NCI-H128 (cell line): ENCODE measurements at regions not wholly inside any gene's neighbourhood (a gene's known extent, or its start where the extent isn't known, plus 50 kb on each side); places are given as distances from the start of the nearest gene placed in this dataset.

ENCODE experiments used
- DNase-seq: peaks from one replicate; lab custom pipeline; 2025; ENCODE audit not compliant: unreplicated experiment; lab: John Stamatoyannopoulos, UW

GRCh38 chr2:217631115-217631514 lies 371.7 kb downstream of the TNS1 start:
- no peak for DNase-seq

- DNase-seq, result no peak
These were observed 373.4 kb downstream of the TNS1 start for GRCh38 chr2:217629347-217629746.

- DNase-seq, result no peak
These were observed 374.7 kb downstream of the TNS1 start for GRCh38 chr2:217628061-217628460.

- DNase-seq, result no peak
These were observed 375.9 kb downstream of the TNS1 start for GRCh38 chr2:217626926-217627325.

DNA sequence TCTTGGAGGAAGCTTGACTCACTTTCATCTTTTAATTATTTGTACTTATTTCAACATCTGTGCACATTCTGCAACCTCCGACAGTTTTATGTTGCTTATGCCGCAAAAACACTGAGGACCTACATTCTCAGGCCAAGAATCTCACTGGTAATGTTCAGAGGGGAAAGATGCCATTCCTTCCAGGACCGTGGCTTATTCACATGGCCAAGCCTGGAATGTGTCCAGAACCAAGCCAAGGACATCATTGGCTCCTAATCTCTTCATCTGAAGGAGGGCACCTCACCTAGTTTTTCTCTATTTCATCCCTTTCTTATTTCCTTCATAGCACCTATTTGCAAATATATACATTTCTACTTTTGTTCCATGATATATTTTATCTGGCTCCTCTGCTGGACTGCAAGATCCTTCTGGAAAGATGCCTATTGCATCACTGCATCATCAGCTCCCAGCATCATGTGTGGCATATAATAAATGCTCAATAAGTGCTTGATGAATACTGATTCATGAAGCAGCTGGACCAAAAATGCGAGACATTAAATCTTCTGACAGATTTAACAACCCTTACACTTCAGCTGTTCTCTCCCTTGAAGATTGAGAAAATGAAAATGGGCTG lies 377.1 kb downstream of the TNS1 start:
- no peak for DNase-seq

DNA sequence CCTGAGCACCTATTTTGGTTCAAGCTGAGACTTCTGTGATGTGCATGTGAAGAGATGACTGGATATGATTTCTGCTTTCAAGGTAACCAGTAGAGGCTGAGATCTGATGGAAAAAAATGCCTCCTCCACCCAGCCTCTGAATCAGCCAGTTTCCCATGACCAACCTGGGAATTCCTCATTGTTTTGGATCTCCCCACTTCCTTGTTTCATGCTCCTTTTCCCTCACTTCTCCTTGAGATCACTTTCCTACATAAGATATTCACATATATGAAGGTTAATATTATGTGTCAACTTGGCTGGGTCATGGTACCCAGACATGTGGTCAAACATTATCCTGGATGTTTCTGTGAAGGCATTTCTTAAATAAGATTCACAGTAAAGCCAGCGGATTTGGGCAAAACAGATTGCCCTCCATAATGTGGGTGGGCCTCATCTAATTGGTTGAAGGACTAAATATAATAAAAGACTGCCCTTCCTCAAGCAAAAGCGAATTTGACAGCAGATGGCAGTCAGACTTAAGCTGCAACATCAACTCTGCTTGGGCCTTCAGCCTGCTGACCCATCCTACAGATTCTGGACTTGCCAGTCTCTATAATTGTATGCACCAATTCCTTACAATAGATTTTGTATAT lies 379.4 kb downstream of the TNS1 start:
- no peak for DNase-seq

GRCh38 chr2:217622205-217623060 lies 380.4 kb downstream of the TNS1 start:
- no peak for DNase-seq

- no peak for DNase-seq
These were observed 381.4 kb downstream of the TNS1 start for GRCh38 chr2:217621391-217621801.

- DNase-seq, result no peak
These were observed 384.1 kb downstream of the TNS1 start for GRCh38 chr2:217618744-217619143.

DNA sequence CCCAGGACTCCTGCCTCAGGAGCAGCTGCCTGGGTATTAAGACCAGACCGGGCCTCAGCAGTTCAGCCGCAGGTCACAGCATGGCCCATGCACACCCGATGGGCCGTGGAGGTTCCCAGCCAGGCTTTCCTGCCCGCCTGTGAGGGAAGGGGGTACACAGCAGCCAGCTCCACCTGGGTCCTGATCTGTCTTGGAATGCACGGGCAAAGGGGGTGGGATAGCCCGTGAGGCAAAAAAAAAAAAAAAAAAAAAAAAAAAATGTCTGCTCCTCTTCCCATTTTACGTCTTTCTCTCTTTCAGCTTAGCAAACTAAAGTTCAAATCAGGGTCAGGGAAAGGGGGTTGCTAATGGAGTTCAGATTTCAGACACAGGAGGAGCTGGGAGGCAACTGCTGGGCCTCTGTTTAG lies 385.2 kb downstream of the TNS1 start:
- no peak for DNase-seq

DNA sequence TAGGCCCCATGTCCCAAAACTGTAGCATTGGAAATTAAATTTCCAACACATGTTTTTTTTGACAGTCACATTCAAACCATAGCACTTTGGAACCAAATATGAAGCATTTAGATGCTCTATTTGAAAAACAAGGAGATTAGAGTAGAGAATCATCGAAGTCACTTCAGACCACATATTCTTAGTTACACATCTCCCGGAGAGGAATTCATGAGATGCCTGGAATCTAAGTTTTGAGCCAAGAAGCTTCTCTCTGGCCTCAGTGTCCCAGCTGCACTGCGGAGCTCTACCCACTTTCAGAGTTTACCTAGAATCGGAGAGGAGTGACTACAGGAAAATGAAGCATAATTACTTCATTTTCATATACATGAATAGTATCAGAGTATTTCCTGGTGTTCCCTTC lies 385.9 kb downstream of the TNS1 start:
- DNase-seq, result no peak

GRCh38 chr2:217615171-217615570 lies 387.6 kb downstream of the TNS1 start:
- DNase-seq, result no peak

- DNase-seq, result no peak
These were observed 388.3 kb downstream of the TNS1 start for GRCh38 chr2:217614498-217614897.

- DNase-seq, result no peak
These were observed 388.7 kb downstream of the TNS1 start for GRCh38 chr2:217614096-217614495.

DNA sequence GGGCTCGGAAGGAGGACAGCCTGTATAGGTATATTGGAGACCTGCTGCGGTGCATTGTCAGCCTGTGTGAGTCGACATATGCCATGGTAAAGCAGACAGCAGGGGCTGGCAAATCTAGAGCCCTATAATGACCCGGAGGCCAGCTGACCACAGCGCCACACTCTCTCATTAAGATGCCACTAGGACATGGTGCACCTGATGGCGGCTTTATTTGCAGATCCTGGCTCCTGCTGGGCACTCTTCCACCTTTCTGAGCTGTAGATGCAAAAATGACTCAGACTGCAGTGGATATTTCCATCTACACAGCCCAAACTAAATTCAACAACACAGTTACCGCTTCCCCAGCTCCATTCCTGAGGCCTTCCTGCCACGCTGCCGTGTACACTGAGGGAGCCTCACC lies 389.9 kb downstream of the TNS1 start:
- DNase-seq, result no peak

DNA sequence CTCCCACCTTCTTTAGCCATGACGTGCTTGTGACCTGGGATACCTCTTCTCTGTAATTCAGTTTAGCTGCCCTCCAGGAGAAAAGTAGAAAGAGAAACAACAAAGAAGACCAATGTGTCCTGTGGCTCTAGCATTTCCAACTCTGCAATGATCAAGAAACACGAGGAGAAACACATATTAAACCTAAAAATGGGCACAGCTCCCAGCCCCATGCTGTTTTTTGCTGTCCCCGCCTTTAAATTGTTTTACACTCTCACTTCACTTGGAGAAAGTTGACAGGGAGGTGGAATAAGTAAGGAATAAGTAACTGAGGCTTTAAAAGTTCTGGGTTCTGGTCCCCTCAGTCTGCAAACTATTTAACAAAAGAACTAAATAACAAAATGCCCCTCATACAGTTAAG lies 390.6 kb downstream of the TNS1 start:
- no peak for DNase-seq

- no peak for DNase-seq
These were observed 391.1 kb downstream of the TNS1 start for GRCh38 chr2:217611626-217612127.

- no peak for DNase-seq
These were observed 391.7 kb downstream of the TNS1 start for GRCh38 chr2:217611056-217611455.

GRCh38 chr2:217610401-217610814 lies 392.4 kb downstream of the TNS1 start:
- DNase-seq, result no peak

DNA sequence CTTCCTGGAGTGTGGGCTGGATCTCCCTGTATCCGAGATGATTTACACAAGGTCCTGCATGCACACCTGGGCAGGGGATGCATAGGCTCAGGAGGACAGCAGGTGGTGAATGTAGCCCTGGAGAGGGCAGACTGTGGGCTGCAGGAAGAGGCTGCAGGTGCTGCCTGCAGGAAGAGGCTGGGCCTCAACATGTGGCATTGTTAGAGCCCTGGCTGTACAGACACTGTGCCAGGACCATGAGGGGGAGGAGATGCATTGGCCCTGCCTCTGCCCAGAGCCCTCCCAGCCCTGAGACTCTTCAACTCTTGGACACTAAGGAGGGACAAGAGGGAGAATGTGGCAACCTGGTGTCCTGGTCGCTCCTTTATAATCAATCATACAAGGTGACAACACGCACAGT lies 392.8 kb downstream of the TNS1 start:
- no peak for DNase-seq

GRCh38 chr2:217606296-217606695 lies 396.5 kb downstream of the TNS1 start:
- no peak for DNase-seq
